Bronchial epithelial cell (primary cell): ENCODE measurements at regions not wholly inside any gene's neighbourhood (a gene's known extent, or its start where the extent isn't known, plus 50 kb on each side); places are given as distances from the start of the nearest gene placed in this dataset.

Source experiments
- DNase-seq: peaks from one replicate; pipeline ENCODE4 v3.0.0-alpha.2; 2010; ENCODE audit warnings: low read depth
- FAIRE-seq: peaks from 2 replicates; lab custom pipeline; 2011; peaks lifted over from hg19 to GRCh38; lab: Jason Lieb, UNC
- H3K27me3 ChIP-seq: 2 replicates; pipeline ENCODE4 v1.5.1; 2011; ENCODE audit warnings: low read length; ENCODE audit not compliant: control insufficient read depth, insufficient read depth
- H3K36me3 ChIP-seq: 2 replicates; pipeline ENCODE4 v1.5.1; 2011; ENCODE audit warnings: low read length; ENCODE audit not compliant: control insufficient read depth, insufficient read depth
- H3K4me3 ChIP-seq: 2 replicates; pipeline ENCODE4 v1.5.1; 2011; ENCODE audit warnings: mild to moderate bottlenecking, low read depth, low read length, control low read depth
- CTCF ChIP-seq: IDR thresholded peaks from 2 replicates; pipeline ENCODE4 v1.5.1; 2011; ENCODE audit warnings: mild to moderate bottlenecking, moderate library complexity, low read length, control low read depth, inconsistent platforms; ENCODE audit not compliant: insufficient read depth, severe bottlenecking

GRCh38 chr6:92459606-92460005 is 959.8 kb downstream of the EPHA7 start:
- Histone ChIP-seq H3K4me3 (no peak overlapping the region), H3K27me3 (no peaks in the 10 kb centered on the region), H3K36me3 (no peaks in the 10 kb centered on the region)
- no peak for TF ChIP-seq CTCF
- no peak for DNase-seq
- no peak for FAIRE-seq

- DNase-seq, result no peak
- no peak overlapping the region for H3K4me3 ChIP-seq
- no peak for TF ChIP-seq CTCF
- H3K27me3 ChIP-seq, result no peaks in the 10 kb centered on the region
- no peaks in the 10 kb centered on the region for H3K36me3 ChIP-seq
- no peak for FAIRE-seq
Measured at GRCh38 chr6:92446052-92446451, 973.3 kb downstream of the EPHA7 start.

DNA sequence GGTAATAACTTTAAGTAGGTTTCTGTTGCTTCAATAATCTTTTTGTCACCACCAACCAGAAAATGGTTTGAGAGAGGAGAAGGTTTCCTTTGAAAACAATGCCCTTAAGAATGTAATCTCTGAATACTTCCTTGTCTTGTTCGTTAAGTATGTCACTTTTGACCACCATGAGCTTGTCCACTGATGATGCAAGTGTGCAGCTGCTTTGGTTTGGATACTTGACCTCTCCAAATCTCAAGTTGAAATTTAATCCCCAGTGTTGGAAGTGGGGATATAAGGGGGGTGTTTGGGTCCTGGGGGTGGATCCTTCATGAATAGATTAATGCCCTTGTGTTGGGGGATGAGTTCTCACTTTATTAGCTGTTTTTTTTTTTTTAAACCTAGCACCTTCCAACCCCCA is 985.4 kb downstream of the EPHA7 start:
- no peaks in the 10 kb centered on the region for H3K36me3 ChIP-seq
- no peak overlapping the region for H3K4me3 ChIP-seq
- no peaks in the 10 kb centered on the region for H3K27me3 ChIP-seq
- no peak for FAIRE-seq
- TF ChIP-seq CTCF, result no peak
- no peak for DNase-seq

DNA sequence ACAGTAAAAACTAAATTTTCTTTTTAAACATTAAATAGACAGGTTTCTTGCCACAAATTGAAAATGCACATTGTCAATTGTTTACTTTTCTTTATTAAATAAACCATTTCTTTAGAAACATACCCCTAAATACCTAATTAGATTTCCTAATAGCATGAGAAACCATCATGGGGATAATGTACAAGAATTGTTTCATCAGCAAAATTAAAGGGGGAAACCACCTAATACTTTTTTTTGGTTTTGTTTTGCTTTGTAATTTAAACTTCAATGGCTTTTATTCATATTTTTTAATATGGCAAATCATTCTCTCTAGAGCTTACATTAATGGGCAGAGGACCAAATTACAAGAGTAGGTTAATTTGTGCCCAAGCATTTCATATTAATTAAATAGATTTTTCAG is 987.9 kb downstream of the EPHA7 start:
- no peak for FAIRE-seq
- no peaks in the 10 kb centered on the region for H3K36me3 ChIP-seq
- H3K27me3 ChIP-seq, result no peaks in the 10 kb centered on the region
- no peak for TF ChIP-seq CTCF
- no peak for DNase-seq
- H3K4me3 ChIP-seq, result no peak overlapping the region

- no peak for DNase-seq
- Histone ChIP-seq H3K36me3 (no peaks in the 10 kb centered on the region), H3K4me3 (no peak overlapping the region), H3K27me3 (no peaks in the 10 kb centered on the region)
- TF ChIP-seq CTCF, result no peak
- no peak for FAIRE-seq
Measured at GRCh38 chr6:92428448-92428847, 990.9 kb downstream of the EPHA7 start.

DNA sequence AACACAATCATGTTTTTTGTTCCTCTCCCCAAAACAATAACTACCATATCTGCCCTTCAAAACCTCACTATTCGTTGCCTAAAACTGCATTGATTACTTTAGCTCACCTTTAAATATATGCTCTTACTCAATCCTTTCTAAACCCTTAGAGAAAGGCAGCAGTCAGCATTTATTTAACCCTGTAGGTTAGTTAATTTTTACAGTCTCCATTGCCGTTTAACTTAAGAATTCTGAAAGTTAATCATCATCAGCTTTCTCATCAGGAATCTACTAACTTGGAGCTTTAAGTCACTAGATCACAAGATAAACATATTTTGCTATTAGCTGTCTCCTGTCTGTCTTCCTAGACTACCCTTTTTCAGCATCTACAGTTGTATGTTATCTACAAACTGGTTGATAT is 991.9 kb downstream of the EPHA7 start:
- DNase-seq (no peak), FAIRE-seq (no peak)
- H3K4me3 ChIP-seq, result no peak overlapping the region
- no peak for TF ChIP-seq CTCF
- no peaks in the 10 kb centered on the region for H3K36me3 ChIP-seq
- no peaks in the 10 kb centered on the region for H3K27me3 ChIP-seq
